GM18519 (cell line): ENCODE measurements at regions not wholly inside any gene's neighbourhood (a gene's known extent, or its start where the extent isn't known, plus 50 kb on each side); places are given as distances from the start of the nearest gene placed in this dataset.
"Not testable (repeated sequence)": the region's sequence is repeated elsewhere in the genome, so short reads cannot be mapped to it uniquely, and the experiment has no call there.

Experiments used
- ATAC-seq: cut with Tn5 transposase; IDR thresholded peaks from one replicate; pipeline ENCODE4 v1.9.1; 2021; ENCODE audit warnings: mild to moderate bottlenecking, moderate library complexity; ENCODE audit not compliant: unreplicated experiment, low FRiP score

DNA sequence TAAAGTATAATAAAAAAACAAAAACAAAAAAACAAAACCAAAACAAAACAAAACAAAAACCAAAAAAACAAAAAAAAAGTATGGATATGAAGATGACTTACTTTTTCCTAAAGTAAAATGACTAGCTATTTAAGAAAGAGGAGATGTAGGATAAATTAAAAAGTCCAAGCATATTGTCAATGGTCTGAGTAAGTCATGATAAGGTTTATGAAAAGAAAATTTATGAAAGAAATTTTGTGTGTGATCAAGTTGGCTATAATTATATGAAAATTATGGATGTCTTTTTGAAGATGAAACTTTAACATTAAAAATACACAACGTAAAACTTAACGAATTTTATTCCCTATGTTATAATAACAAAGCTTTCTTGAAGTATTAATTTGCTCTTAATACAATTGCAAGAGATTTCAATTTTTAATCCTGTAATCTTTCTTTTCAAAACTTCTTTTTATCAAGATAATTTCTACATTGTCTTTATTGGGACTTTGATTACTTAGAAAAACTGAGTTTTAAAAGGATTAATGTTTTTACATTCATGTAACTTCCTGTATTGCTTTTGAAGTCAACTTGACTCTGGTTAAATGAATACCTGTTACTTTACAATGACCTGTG lies 200.9 kb upstream of the IVNS1ABP start:
- no peak for ATAC-seq

DNA sequence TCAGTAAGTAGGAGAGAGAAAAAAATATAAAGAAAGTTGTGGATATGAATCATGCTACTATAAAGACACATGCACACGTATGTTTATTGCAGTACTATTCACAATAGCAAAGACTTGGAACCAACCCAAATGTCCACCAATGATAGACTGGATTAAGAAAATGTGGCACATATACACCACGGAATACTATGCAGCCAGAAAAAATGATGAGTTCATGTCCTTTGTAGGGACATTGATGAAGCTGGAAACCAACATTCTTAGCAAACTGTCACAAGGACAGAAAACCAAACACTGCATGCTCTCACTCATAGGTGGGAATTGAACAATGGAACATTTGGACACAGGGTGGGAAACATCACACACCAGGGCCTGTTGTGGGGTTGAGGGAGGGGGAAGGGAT lies 200.3 kb upstream of the IVNS1ABP start:
- ATAC-seq = not testable (repeated sequence)

DNA sequence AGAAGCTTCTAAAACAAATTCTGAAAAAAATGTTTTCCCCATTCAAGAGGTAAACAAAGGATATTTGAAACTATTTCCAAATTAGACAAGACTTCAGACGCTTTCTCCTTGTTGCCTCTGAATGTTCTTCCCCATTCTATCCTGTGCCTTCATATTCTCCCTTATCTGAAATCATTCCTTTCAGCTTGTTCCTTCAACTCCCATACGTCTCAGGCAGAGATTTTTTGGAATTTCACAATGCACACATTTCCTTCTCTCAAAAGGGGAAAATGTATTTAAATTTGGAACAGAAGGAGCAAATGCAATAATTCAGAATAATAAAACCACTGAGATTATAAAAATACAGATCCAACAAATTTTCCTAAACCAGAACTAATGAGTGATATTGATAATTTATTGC lies 198.7 kb upstream of the IVNS1ABP start:
- ATAC-seq = no peak

DNA sequence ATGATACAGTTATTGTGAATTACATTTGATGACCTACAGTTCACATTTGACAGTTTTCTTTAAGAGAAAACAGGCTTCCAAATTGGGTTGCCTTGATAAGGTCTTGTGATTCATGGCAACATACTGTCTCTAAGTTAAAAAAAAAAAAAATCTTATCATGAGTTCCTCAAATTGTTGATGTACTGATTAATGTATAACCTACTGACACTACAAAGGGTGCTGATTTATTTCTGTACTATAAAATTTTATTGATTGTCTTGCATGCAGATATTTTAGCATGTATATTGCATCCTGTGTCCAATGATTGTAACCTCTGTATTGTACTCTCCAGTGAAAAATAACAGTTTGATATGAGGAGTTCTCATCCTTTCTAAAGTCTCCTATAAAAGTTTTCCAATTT lies 197.3 kb upstream of the IVNS1ABP start:
- ATAC-seq = no peak

DNA sequence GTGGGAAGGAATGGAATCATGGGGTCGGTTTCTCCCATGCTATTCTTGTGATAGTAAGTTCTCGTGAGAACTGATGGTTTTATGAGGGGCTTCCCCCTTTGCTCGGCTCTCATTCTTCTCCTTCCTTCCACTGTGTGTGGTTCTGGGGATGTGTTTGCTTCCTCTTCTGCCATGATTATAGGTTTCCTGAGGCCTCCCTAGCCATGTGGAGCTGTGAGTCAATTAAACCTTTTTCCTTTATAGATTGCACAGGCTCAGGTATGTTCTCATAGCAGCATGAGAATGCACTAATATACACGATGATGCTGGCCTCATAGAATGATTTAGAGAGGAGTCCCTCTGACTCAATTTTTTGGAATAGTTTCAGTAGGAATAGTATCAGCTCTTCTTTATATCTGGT lies 195.4 kb upstream of the IVNS1ABP start:
- ATAC-seq = no peak

DNA sequence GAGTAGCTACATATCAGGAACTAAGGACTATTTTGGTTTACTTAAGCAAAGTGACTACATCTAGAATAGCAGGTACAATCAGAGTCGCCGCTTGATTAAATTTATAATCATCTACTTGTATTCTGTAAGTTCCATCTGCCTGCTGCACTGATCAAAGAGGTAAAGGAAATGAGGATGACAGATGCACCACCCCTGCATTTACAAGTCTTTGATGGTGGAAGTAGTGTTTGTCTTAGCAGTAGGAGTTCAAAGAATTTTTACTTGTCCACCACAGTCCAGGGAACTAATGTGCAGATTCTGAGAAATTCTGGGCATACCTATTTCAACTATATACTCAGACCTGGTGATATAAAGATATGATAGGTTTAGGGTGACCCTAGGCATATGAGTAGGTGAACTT lies 184.1 kb upstream of the IVNS1ABP start:
- no peak for ATAC-seq

DNA sequence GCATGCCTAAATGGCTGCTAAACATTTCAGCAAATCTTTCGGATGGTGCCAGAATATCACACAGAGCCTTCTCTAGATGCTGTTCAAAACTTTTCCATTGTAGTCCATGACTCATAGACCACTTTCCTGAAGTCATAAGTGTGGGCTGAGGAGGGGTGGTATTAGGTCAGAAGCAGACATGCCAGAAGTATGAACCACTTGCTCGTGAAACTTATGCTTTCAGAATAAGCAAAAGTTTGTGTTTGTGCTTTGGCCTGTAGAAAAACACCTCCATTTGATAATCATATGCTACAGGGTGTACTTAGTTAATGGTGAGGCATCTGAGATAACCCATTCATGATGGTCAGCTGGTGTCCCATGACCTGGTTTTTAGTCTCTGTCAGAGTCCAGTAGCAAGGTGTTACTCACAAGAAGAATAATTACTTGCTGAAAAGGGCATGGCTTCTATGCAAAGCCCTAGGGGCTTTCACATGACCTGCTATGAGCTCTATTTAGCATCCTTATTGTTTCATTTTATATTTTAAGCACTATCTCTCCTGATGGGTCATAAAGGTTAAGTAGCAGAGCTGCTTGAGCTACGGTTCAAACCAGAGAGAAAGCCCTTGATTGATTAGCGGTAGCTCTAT lies 183.1 kb upstream of the IVNS1ABP start:
- ATAC-seq = no peak

DNA sequence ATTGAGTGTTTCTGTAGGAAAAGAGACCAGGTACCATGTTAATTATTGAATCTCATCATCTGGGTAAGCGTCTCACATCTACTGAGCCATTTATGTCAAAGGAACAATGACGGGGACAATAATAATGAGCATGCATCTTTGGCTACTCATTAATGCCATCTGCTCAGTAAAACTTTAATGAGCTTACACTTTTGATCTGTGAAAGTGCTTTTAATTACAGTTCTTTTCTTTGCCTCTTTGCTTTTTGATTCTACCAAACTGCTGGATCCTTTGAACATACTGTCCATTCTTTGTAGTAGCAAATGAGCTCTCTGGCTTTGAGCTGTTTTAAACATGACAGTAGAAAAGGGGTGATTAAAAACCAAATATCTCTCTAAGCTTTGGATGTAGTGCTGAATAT lies 181.2 kb upstream of the IVNS1ABP start:
- no peak for ATAC-seq

DNA sequence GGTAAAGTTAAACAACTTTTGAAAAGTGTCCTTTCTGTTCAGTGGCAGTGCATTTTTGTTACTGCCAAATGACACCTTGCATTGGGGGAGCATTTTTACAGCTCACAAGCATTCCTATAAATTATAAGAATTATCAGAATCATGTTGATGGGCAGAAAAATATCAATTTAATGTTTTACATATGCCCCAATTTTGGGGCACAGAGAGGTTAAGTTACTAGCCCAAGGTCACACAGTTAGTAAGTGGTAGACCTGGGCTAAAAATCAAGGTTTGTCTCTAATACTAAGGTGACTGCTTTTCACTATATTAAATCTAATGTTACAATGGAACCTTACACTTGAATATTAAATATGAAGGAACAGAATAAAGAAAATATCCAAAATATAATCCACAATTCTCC lies 180.1 kb upstream of the IVNS1ABP start:
- ATAC-seq = no peak

DNA sequence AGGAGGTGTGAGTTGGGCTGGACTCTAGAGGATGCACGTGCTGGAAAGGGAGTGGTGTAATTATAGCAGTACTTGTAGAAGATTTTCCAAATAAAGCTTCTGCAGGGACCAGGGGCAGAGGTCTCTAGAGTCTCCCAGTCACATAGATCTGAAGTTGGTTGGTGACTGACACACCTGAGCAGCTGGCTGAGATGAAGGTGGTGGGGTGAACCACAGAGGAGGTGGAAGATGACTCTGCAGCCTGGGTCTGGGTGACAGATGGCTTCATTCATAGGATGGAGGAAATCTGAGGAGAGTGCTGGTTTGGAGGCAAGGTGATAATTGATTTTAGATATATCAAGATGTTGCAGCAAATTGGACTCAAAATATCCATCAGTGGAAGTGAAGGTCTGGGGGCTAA lies 178.9 kb upstream of the IVNS1ABP start:
- no peak for ATAC-seq

DNA sequence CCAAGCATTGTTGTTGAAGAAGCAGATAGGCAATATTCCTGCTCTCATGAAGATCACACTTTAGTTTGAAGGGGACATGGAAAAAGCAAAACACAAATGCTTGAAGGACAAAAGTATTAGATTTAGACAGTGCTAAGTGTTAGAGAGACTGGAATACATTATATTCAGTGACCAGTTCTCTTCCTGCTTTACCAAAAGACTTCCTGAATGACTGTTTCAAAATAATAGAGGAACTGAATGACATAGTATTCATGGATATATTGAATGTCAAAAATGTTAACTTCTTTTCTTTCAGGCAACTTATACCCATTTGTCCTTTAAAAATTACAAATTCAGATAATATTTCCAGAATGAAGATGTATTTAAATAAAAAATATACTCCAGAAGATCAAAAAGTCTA lies 178.0 kb upstream of the IVNS1ABP start:
- ATAC-seq = no peak

DNA sequence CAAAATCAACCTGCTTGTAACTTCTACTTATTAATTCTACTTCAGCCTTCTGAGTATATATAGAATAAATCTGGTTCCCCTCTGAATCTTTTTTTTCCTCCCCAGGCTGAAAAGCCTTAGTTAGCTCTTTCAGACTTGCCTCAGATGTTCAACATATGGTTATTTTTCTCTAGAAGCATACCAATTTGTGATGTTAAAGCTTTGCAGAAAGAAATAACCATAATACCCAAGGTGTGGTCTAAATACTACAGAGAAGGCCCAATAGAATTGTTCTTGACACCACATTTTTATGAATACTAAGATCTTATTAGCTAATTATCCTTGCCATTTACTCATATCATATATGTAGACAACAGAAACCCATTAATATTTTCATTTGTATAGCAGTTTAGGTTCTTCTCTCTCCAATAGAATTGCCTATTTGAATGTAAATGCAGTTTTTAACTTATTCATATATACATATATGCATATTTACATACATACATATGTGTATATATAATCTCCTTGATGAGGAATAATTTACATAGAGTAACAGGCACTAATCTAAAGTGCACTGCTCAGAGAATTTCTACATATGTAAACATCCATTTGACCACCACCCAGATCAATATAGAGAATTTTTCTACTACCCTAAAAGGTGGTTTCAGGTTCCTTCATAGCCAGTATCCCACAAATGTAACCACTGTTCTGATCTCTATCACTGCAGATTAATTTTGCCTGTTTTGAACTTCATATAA lies 175.2 kb upstream of the IVNS1ABP start:
- ATAC-seq = no peak

DNA sequence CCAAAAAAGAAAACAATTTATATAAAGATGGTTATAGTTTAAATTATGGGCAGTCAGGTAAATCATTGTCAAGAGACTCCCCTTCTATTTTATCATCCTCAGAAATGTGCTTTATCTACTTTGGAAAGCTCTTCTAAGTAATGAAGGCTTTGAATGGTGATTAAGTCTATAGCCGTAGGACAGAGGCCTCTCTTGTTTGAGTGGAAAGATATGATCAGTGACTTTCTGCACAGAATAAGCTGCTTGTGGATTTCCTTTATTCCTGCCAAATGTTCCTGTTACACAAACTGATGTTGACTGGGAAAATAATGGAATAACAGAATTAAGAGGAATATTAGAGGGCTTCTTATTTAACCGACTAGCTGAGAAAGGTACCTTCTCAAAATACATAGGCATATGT lies 174.6 kb upstream of the IVNS1ABP start:
- no peak for ATAC-seq

DNA sequence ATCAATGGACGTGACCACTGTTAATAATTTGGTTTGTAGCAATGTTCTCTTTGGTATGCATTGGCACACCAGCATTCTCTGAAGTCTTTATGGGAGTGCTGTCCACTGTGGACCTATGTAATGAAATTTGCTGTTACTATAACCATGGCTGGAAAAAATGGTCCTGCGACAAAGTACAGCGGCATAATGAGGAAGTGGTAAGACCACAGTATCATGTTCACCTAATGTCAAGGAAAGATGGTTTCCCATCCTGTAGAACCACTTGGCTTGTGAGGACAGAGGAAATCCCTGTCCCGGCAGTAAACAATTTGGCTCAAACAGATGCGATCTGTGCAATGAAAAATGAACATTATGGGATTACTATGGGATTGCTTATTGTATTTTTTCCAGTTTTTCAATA lies 173.9 kb upstream of the IVNS1ABP start:
- no peak for ATAC-seq

DNA sequence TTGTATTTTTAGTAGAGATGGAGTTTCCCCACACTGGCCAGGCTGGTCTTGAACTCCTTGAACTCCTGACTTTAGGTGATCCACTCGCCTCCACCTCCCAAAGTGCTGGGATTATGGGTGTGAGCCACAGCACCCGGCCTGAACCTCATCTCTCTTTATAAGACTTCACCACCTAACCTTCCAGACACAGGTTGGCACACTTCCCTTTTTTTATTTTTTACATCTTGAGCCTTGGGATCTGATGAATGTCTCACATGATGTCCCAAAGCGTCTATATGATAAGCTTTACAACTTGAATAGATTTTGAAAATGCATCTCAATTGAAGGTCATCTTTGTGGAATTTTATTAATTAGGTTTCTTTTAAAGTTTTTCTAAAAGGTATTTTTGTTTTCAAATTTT lies 172.4 kb upstream of the IVNS1ABP start:
- no peak for ATAC-seq

DNA sequence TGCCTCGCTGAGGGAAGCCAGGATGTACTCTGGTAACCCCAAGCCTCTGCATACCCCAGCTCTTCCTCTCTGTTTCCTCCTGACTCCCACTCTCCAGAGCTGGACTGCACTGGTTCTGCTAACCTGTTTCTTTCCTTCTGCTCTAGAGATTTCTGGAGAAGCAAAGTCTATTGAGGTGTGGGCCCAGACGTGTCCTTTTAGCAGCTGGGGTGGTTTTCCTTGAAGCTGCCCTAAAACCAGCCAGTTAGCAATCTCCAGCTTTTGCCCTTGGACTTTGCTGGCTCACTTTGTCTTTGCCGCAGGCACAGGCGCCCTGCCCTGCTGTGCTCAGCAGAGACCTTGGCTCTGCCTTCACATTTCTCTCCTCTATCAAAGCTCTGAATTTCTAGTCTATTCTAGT lies 171.8 kb upstream of the IVNS1ABP start:
- ATAC-seq = no peak

DNA sequence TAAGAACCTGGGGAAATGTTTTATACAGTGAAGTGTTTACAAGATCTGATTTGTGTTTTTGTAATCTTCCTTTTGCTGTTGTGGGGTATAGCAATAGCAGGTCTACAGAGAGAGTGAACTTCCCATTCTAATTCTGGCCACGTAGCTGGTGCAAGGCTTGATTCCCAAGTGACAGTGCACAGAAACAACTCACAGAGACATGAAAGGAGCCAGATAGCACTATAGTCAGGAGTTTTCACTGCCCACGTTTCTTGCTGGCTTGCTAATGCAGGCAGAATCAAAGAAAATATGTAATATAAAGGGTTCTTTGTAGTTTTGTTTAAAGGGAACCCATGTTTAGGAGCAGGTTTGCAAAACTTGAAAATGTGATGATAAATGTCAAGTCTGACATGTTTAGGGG lies 170.9 kb upstream of the IVNS1ABP start:
- no peak for ATAC-seq

DNA sequence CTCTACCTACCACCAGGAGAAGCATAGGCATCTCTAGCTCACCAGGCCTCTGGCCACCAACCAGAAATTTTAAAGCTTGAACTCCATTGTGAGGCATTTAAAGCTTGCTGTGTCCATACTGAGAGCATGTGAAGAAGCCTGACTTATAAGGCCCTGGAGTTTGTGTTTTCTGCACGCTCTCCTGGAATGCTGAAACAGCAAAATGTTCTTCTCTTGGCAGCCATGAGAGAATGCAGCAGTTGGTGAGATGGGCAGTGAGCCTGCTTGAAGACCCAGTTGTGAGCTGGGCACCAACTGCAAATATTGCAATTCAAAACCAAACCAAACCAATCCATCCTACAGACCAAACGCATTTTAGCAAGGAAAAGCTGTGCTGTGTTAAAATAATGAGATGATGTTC lies 170.0 kb upstream of the IVNS1ABP start:
- ATAC-seq = no peak

DNA sequence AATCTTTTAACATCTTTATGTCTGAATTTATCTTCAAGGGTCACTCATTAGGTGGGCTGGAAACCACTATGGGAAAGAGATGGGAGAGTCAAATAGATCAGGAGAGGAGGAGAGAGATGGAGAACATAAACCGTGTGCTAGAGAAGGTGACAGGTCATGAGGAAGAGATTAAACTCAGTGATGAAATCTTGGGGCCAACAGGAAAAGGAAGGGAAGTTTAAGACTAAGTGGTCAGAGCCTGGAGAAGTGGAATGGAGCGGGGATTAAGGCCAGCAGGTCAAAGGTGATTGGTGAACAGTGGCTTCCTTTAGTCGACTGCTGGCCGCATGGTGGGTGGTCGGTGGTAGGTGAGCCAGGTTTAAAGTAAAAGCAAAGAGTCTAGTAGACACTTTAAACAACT lies 169.3 kb upstream of the IVNS1ABP start:
- no peak for ATAC-seq

DNA sequence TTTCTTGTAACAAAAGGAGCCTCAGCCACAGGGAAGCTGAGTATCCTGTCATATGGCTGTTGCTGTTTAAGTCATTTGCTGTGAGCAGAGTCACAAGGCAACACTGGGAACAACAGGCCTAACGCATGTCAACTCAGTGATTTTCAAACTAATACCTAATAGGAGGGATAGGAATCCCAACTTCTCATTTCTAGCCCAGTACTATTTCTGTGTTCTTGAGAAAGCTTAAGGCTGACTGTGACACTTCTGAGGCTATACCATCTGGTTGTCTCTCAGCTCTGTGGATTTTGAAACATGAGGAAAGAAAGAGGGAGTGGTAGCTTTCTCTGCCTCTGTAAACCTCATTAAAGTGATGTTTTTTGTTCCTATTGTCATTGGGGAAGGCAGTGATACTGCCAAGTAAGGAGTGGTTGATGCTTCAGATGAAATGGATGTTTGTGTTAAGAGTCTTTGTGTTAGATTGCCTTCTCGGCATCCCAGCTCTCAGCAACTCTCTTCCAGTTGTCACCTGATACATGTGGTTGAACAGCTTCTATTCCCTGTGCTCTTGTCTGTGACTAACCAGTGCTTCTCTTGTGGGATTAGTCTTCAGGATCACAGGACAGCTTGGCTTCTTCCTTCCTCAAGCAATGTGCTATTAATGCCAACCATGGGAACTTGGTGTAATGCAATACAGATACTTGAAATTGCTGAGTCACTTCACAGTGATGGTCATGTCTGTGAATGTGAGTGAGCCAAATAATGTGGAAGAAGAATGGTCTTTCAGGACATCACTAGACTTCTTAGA lies 166.8 kb upstream of the IVNS1ABP start:
- no peak for ATAC-seq

DNA sequence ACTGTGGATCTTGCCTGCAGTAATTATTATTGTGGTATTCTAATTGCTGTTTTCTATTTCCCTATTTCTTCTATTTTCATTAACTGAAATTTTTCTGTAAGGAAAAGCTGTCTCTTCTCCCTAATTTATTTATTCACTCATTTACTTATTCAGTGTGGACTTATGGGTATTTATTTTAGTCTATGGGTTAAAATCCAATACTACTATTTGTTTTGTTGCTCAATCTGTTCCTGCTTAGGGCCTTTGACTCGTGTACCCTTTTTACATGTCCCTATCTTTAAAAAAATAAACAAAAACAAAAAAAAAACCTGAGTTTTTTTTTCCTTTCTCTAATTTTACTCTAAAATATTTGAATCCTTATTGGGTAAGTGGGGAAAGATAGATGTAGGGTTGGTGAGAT lies 166.2 kb upstream of the IVNS1ABP start:
- no peak for ATAC-seq
